Parathyroid adenoma (tissue), 2 donors: ENCODE measurements at regions not wholly inside any gene's neighbourhood (a gene's known extent, or its start where the extent isn't known, plus 50 kb on each side); places are given as distances from the start of the nearest gene placed in this dataset.

Source experiments
- H2AFZ ChIP-seq: fragments of 300-600 bp; sonication (generic); one replicate; pipeline ENCODE4 v1.7.0; 2017; ENCODE audit warnings: antibody characterized with exemption, mild to moderate bottlenecking
- H3K27ac ChIP-seq: fragments of 300-600 bp; sonication (generic); one replicate; pipeline ENCODE4 v1.7.0; 2017
- H3K27me3 ChIP-seq: fragments of 300-600 bp; sonication (generic); one replicate; pipeline ENCODE4 v1.7.0; 2017; ENCODE audit warnings: low read length; ENCODE audit not compliant: control insufficient read depth, insufficient read depth
- H3K36me3 ChIP-seq: fragments of 300-600 bp; sonication (generic); one replicate; pipeline ENCODE4 v1.7.0; 2017; ENCODE audit warnings: low read length; ENCODE audit not compliant: control insufficient read depth, insufficient read depth
- H3K4me1 ChIP-seq: fragments of 300-600 bp; sonication (generic); one replicate; pipeline ENCODE4 v1.7.0; 2017; ENCODE audit warnings: control low read depth
- H3K4me2 ChIP-seq: fragments of 300-600 bp; sonication (generic); one replicate; pipeline ENCODE4 v1.7.0; 2017; ENCODE audit warnings: low read length
- H3K4me3 ChIP-seq: fragments of 300-600 bp; sonication (generic); one replicate; pipeline ENCODE4 v1.7.0; 2017; ENCODE audit warnings: low read depth, low read length
- H3K79me2 ChIP-seq: fragments of 300-600 bp; sonication (generic); one replicate; pipeline ENCODE4 v1.7.0; 2017; ENCODE audit warnings: control low read depth
- H3K9ac ChIP-seq: fragments of 300-600 bp; sonication (generic); one replicate; pipeline ENCODE4 v1.7.0; 2017; ENCODE audit warnings: mild to moderate bottlenecking
- H3K9me3 ChIP-seq: fragments of 300-600 bp; sonication (generic); one replicate; pipeline ENCODE4 v1.7.0; 2017; ENCODE audit warnings: low read length; ENCODE audit not compliant: control insufficient read depth
- TF ChIP-seq, protein P1 (sequence below): fragments of 300-600 bp; sonication (generic); IDR thresholded peaks from one replicate; pipeline ENCODE4 v1.7.0; 2017; ENCODE audit warnings: antibody characterized with exemption, mild to moderate bottlenecking
- donor health status: primary hyperparathyroidism.

DNA sequence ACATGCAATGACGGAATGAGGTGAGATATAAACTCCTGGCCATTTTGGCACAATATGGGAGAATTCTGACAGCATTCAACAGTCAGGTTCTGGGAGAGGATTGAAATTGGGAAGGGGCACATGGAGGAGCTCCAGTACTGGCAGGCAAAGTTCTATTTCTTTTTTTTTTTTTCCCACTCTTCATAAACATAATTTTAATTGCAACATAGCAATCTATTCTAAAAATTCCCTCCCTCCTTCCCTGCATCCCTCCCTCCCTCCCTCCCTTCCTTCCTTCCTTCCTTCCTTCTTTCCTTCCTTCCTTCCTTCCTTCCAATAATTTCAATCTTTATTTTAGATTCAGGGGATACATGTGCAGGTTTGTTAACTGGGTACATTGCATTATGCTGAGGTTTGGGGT, 93.2 kb downstream of the PTCSC3 start:
- Histone ChIP-seq H3K4me1 (no peaks in the 10 kb centered on the region), H3K9me3 (no peaks in the 10 kb centered on the region), H3K9ac (no peak overlapping the region), H3K4me2 (no peak overlapping the region), H3K4me3 (no peak overlapping the region), H3K79me2 (no peaks in the 10 kb centered on the region), H3K27ac (no peak overlapping the region), H3K36me3 (no peaks in the 10 kb centered on the region), H3K27me3 (no peaks in the 10 kb centered on the region), H2AFZ (no peak overlapping the region)
- TF ChIP-seq, protein P1, sequence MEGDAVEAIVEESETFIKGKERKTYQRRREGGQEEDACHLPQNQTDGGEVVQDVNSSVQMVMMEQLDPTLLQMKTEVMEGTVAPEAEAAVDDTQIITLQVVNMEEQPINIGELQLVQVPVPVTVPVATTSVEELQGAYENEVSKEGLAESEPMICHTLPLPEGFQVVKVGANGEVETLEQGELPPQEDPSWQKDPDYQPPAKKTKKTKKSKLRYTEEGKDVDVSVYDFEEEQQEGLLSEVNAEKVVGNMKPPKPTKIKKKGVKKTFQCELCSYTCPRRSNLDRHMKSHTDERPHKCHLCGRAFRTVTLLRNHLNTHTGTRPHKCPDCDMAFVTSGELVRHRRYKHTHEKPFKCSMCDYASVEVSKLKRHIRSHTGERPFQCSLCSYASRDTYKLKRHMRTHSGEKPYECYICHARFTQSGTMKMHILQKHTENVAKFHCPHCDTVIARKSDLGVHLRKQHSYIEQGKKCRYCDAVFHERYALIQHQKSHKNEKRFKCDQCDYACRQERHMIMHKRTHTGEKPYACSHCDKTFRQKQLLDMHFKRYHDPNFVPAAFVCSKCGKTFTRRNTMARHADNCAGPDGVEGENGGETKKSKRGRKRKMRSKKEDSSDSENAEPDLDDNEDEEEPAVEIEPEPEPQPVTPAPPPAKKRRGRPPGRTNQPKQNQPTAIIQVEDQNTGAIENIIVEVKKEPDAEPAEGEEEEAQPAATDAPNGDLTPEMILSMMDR = no peak

DNA sequence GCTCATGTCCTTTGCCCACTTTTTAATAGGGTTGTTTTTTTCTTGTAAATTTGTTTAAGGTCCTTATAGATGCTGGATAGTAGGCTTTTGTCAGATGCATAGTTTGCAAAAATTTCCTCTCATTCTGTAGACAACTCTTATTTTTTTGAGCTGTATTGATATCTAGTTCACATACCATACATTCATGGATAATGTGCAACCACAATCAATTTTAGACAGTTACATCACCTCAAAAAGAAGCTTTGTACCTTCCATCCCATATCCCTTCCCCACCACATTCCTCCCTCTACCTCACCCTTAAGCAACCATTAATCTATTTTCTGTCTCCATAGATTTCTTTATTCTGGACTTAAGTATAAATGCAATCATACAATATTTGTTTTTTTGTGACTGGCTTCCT, 98.4 kb downstream of the PTCSC3 start:
- Histone ChIP-seq H3K4me2 (no peak overlapping the region), H3K9ac (no peak overlapping the region), H3K9me3 (no peaks in the 10 kb centered on the region), H3K27me3 (no peaks in the 10 kb centered on the region), H3K79me2 (no peaks in the 10 kb centered on the region), H3K27ac (no peak overlapping the region), H2AFZ (no peak overlapping the region), H3K4me1 (no peaks in the 10 kb centered on the region), H3K4me3 (no peak overlapping the region), H3K36me3 (no peaks in the 10 kb centered on the region)
- TF ChIP-seq, protein P1 = no peak

DNA sequence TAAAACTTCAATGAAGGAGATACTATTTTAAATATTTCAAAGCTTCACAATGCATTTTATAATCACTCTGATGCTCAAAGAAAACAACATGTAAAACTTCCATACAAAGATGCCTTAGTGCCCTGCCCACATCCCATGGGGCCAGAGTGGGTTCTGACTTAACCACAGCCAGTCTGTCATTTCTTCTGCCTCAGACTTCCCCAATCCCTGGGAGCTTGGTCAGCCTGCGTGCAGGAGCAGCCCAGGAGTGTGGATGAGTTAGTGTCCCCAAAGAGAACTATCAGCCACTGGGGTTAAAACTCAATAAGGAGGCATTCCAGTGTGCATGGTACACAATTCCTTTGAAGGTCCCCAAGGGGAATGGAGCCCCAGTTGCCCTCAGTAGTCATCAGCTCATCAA, 100.3 kb downstream of the PTCSC3 start:
- no peaks in the 10 kb centered on the region for H3K79me2 ChIP-seq
- H3K4me3 ChIP-seq = no peak overlapping the region
- no peak overlapping the region for H2AFZ ChIP-seq
- no peak overlapping the region for H3K9ac ChIP-seq
- H3K4me1 ChIP-seq = no peaks in the 10 kb centered on the region
- TF ChIP-seq, protein P1 = no peak
- H3K27ac ChIP-seq = no peak overlapping the region
- no peak overlapping the region for H3K4me2 ChIP-seq
- no peaks in the 10 kb centered on the region for H3K9me3 ChIP-seq
- no peaks in the 10 kb centered on the region for H3K27me3 ChIP-seq
- no peaks in the 10 kb centered on the region for H3K36me3 ChIP-seq

DNA sequence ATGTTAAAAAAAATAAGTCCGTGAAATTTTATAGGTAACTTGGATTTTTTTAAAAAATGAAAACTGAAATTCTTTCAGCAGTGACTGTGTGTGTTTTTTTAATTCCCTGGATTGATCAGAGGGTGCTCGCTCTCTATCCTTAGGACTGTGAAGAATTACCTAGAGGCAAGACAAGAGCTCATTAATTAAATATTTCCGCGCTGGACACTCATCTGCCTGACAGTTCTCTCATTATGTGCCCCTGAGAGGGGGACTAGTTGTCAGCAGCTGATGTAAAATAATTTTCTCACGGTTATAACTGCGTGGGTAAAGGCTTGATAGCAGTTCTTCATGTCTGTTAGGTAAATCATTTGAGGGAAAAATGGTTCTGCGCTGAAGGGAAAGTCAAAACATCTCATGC, 101.3 kb downstream of the PTCSC3 start:
- TF ChIP-seq, protein P1 = no peak
- no peak overlapping the region for H3K27ac ChIP-seq
- H3K36me3 ChIP-seq = no peaks in the 10 kb centered on the region
- no peaks in the 10 kb centered on the region for H3K79me2 ChIP-seq
- H3K4me1 ChIP-seq = no peaks in the 10 kb centered on the region
- H3K27me3 ChIP-seq = no peaks in the 10 kb centered on the region
- H3K9me3 ChIP-seq = no peaks in the 10 kb centered on the region
- H2AFZ ChIP-seq = no peak overlapping the region
- no peak overlapping the region for H3K4me2 ChIP-seq
- H3K9ac ChIP-seq = no peak overlapping the region
- H3K4me3 ChIP-seq = no peak overlapping the region

DNA sequence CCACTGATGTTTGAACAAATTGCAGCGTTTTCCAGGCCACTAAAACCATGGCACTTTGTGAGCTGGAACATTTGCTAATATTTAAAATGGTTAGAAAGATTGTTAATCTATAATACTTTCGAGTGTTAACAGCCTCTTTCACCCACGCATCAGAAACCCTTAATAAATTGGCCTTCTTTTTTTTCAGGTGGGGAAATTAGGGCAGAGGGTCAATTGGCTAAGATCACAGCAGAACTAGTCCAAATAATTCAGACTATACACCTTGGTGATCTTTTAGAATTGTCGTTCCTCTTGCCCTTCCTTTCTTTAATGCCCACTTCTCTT, 105.8 kb downstream of the PTCSC3 start:
- Histone ChIP-seq H3K36me3 (no peaks in the 10 kb centered on the region), H3K4me3 (no peak overlapping the region), H3K27me3 (no peaks in the 10 kb centered on the region), H3K79me2 (no peaks in the 10 kb centered on the region), H3K4me1 (no peaks in the 10 kb centered on the region), H3K4me2 (no peak overlapping the region), H3K9me3 (no peaks in the 10 kb centered on the region), H3K9ac (no peak overlapping the region), H2AFZ (no peak overlapping the region), H3K27ac (no peak overlapping the region)
- TF ChIP-seq, protein P1 = no peak
